Peyer's patch (tissue), 4 donors: ENCODE measurements at regions not wholly inside any gene's neighbourhood (a gene's known extent, or its start where the extent isn't known, plus 50 kb on each side); places are given as distances from the start of the nearest gene placed in this dataset.

ENCODE experiments used
- DNase-seq, 3 donors: peaks; one replicate each; pipeline ENCODE4 v3.0.0-alpha.2; 2017 to 2019
- H3K27ac ChIP-seq, 4 donors: fragments of 200-600 bp; sonication (generic); one replicate each; pipeline ENCODE4 v1.5.1; 2016 to 2019
- H3K27me3 ChIP-seq, 2 donors: fragments of 200-600 bp; sonication (generic); one replicate each; pipeline ENCODE4 v1.5.1; 2019
- H3K36me3 ChIP-seq, 3 donors: fragments of 200-600 bp; sonication (generic); one replicate each; pipeline ENCODE4 v1.5.1; 2016 to 2019
- H3K4me1 ChIP-seq, 4 donors: fragments of 200-600 bp; sonication (generic); one replicate each; pipeline ENCODE4 v1.5.1; 2016 to 2019
- H3K4me3 ChIP-seq, 4 donors: fragments of 200-600 bp; sonication (generic); 1 replicate in 3 of 4; 2 replicates in 1 of 4; pipeline ENCODE4 v1.5.1; 2016 to 2019; ENCODE audit warnings: mild to moderate bottlenecking in 1 of 4
- H3K9me3 ChIP-seq, 4 donors: fragments of 200-600 bp; sonication (generic); one replicate each; pipeline ENCODE4 v1.5.1; 2016 to 2019; ENCODE audit warnings: mild to moderate bottlenecking in 1 of 4
- POLR2A ChIP-seq, 2 donors: fragments of 450-650 bp; IDR thresholded peaks; one replicate each; pipeline ENCODE4 v1.5.1; 2017; ENCODE audit warnings: antibody characterized with exemption in 2 of 2, mild to moderate bottlenecking in 2 of 2, moderate library complexity in 2 of 2
- TF ChIP-seq, protein P1 (sequence below), 6 experiments: fragments of 450-650 bp in 4 of 6; fragments of 200-600 bp in 2 of 6; sonication (generic) in 1 of 6; IDR thresholded peaks; one replicate each; pipeline ENCODE4 v1.5.1; 2017 to 2019; ENCODE audit warnings: antibody characterized with exemption in 6 of 6, mild to moderate bottlenecking in 3 of 6, moderate library complexity in 1 of 6

GRCh38 chr5:106766916-106767315 lies 903.8 kb downstream of the EFNA5 start:
- H3K27ac ChIP-seq = no peak overlapping the region
- no peaks in the 10 kb centered on the region for H3K9me3 ChIP-seq
- no peaks in the 10 kb centered on the region for H3K4me1 ChIP-seq
- no peak overlapping the region for H3K4me3 ChIP-seq
- no peaks in the 10 kb centered on the region for H3K27me3 ChIP-seq
- DNase-seq = no peak
- no peak for TF ChIP-seq POLR2A (IDR thresholded peaks at IDR 0.05)
- TF ChIP-seq, protein P1, sequence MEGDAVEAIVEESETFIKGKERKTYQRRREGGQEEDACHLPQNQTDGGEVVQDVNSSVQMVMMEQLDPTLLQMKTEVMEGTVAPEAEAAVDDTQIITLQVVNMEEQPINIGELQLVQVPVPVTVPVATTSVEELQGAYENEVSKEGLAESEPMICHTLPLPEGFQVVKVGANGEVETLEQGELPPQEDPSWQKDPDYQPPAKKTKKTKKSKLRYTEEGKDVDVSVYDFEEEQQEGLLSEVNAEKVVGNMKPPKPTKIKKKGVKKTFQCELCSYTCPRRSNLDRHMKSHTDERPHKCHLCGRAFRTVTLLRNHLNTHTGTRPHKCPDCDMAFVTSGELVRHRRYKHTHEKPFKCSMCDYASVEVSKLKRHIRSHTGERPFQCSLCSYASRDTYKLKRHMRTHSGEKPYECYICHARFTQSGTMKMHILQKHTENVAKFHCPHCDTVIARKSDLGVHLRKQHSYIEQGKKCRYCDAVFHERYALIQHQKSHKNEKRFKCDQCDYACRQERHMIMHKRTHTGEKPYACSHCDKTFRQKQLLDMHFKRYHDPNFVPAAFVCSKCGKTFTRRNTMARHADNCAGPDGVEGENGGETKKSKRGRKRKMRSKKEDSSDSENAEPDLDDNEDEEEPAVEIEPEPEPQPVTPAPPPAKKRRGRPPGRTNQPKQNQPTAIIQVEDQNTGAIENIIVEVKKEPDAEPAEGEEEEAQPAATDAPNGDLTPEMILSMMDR (IDR thresholded peaks at IDR 0.05) = no peak
- H3K36me3 ChIP-seq = no peaks in the 10 kb centered on the region

DNA sequence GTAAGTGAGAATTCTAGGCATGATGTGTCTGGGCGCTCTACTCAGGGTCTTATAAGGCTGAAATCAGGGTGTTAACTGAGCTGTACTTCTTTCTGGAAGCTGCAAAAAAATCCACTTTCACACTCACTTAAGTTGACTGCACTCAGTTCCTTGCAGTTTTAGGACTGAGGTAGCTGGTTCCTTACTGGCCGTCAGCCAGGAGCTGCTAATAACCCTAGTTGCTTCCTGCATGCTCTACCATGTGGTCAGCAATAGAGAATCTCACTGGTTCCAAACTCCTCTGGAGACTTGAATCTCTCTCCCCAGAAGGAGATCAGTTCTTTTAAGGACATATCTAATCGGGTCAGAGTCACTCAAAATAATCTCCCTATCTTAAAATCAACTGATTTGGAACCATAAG lies 911.2 kb downstream of the EFNA5 start:
- no peaks in the 10 kb centered on the region for H3K9me3 ChIP-seq
- no peaks in the 10 kb centered on the region for H3K4me1 ChIP-seq
- no peaks in the 10 kb centered on the region for H3K36me3 ChIP-seq
- no peaks in the 10 kb centered on the region for H3K27me3 ChIP-seq
- H3K4me3 ChIP-seq = no peak overlapping the region
- DNase-seq = no peak
- TF ChIP-seq, protein P1 (IDR thresholded peaks at IDR 0.05) = no peak
- no peak for TF ChIP-seq POLR2A (IDR thresholded peaks at IDR 0.05)
- H3K27ac ChIP-seq = no peak overlapping the region

- H3K27me3 ChIP-seq = no peaks in the 10 kb centered on the region
- DNase-seq = no peak
- no peak overlapping the region for H3K27ac ChIP-seq
- H3K9me3 ChIP-seq = no peaks in the 10 kb centered on the region
- no peaks in the 10 kb centered on the region for H3K4me1 ChIP-seq
- no peaks in the 10 kb centered on the region for H3K36me3 ChIP-seq
- TF ChIP-seq POLR2A (IDR thresholded peaks at IDR 0.05) = no peak
- TF ChIP-seq, protein P1 (IDR thresholded peaks at IDR 0.05) = no peak
- H3K4me3 ChIP-seq = no peak overlapping the region
These were observed 911.6 kb downstream of the EFNA5 start for GRCh38 chr5:106759152-106759551.

DNA sequence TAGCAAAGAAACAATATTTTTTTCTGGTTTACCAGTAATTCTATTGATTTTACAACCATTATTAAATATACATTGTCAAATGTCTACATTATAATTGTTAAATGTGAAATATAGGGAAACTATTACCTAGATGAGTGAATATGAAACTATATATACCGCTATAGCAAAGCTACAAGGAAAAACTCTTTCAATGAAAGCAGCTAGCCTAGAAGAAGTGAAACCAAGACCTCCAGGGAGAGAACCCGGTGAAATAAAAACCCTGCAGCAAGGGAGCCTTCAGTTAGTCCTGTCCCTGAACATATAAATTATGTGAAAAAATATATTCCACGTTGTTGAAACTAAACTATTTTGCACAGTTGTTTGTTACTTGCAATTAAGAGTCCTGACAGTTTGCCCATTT lies 913.1 kb downstream of the EFNA5 start:
- DNase-seq = no peak
- Histone ChIP-seq H3K27ac (no peak overlapping the region), H3K4me1 (no peaks in the 10 kb centered on the region), H3K4me3 (no peak overlapping the region), H3K27me3 (no peaks in the 10 kb centered on the region), H3K9me3 (no peaks in the 10 kb centered on the region), H3K36me3 (no peaks in the 10 kb centered on the region)
- TF ChIP-seq, protein P1 (IDR thresholded peaks at IDR 0.05) = no peak
- TF ChIP-seq POLR2A (IDR thresholded peaks at IDR 0.05) = no peak

GRCh38 chr5:106755789-106756188 lies 914.9 kb downstream of the EFNA5 start:
- Histone ChIP-seq H3K4me1 (no peaks in the 10 kb centered on the region), H3K36me3 (no peaks in the 10 kb centered on the region), H3K4me3 (no peak overlapping the region), H3K27me3 (no peaks in the 10 kb centered on the region), H3K27ac (no peak overlapping the region), H3K9me3 (no peaks in the 10 kb centered on the region)
- TF ChIP-seq POLR2A (IDR thresholded peaks at IDR 0.05) = no peak
- TF ChIP-seq, protein P1 (IDR thresholded peaks at IDR 0.05) = no peak
- no peak for DNase-seq

DNA sequence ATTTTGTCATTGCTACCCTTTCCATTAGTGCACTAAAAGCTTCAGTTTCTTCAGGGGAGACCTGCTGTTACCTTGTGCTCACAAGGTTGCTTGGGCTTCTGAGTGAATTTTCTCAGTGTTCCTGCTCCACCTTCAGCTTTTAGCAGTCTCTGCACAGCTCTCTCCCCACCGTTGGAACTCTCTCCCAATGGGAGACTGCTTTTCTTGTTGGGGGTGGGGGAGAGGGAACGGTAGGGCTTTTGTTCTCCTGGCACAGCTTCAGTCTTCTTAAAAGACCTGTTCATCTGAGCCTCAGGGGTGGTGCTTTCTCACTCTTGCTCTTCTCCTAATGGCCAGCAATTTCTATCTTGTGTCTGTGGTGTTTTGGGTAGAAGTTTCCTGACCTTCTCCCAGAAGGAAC lies 915.7 kb downstream of the EFNA5 start:
- no peaks in the 10 kb centered on the region for H3K4me1 ChIP-seq
- H3K9me3 ChIP-seq = no peaks in the 10 kb centered on the region
- H3K27ac ChIP-seq = no peak overlapping the region
- H3K4me3 ChIP-seq = no peak overlapping the region
- H3K27me3 ChIP-seq = no peaks in the 10 kb centered on the region
- no peak for DNase-seq
- TF ChIP-seq, protein P1 (IDR thresholded peaks at IDR 0.05) = no peak
- no peak for TF ChIP-seq POLR2A (IDR thresholded peaks at IDR 0.05)
- no peaks in the 10 kb centered on the region for H3K36me3 ChIP-seq
